GM19372 (cell line): ENCODE measurements at regions not wholly inside any gene's neighbourhood (a gene's known extent, or its start where the extent isn't known, plus 50 kb on each side); places are given as distances from the start of the nearest gene placed in this dataset.
A peak's percentile ranks its signal among the peaks of the same experiment; 100 is the strongest.

ENCODE experiments used
- ATAC-seq: cut with Tn5 transposase; IDR thresholded peaks from one replicate; pipeline ENCODE4 v1.9.1; 2021; ENCODE audit warnings: mild to moderate bottlenecking, low read depth, moderate library complexity; ENCODE audit not compliant: unreplicated experiment

DNA sequence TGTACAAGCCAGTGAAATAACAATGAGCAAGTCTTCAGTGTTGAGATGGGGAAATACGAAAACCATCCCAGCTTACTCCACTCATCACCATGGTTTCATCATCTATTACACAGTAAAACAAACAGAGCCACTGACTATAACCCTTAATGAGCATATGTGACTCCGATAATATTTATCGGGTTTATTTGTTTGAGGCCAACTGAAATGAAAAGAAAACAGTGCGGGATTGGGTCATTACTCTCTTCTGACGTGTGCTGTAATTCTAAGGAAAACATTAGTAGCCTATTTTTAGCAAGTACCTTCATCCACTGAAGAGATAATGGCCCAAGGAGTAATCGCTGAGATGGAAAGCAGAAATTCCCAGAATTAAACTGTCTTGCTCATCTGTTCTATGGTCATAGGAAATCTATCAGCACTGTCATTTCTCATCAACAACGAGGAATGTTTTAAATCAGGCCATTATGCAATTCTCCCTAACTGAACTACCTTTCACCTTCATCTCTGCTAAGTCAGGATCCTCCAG, 716.5 kb downstream of the INHBA start:
- ATAC-seq, result no peak

DNA sequence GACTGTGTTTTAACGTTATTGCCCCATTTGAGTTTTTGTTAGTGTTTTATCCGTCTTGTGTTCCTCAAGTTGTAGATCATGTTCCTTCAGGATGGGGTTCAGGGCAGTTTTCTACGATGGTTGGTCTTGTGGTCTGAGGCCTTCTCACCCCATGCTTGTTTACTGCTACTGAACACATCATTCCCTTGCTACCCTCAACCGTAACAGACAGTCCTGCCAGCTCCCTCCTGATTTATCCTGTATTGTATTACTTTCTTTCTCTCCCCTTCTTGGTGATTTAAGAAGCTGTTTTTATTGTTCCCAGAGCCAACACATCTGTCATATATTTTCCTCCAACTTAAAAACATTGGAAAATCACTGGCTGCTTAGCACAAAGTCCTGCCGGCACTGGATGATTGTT, 719.8 kb downstream of the INHBA start:
- no peak for ATAC-seq

- ATAC-seq, result no peak
Measured at GRCh38 chr7:40979296-40979695, 723.6 kb downstream of the INHBA start.

DNA sequence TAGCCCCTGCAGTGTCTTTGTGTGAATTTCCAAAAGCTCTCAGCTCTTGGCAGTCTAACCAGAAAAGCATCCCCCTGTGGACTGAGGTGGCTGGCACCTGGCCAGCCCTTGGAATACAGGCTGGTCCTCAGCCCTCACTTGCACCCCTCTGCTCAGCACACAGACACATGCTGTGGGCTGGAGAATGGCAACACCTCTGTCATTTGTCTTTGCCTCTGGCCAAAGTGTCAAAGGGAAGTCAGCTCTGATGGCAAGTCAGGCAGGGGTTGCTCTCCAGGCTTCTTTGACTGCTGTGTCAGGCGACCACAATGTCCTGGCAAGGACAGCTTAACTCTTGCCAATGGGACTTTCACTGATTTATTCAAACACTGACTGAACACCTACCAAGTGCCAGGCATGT, 724.8 kb downstream of the INHBA start:
- ATAC-seq, result no peak

DNA sequence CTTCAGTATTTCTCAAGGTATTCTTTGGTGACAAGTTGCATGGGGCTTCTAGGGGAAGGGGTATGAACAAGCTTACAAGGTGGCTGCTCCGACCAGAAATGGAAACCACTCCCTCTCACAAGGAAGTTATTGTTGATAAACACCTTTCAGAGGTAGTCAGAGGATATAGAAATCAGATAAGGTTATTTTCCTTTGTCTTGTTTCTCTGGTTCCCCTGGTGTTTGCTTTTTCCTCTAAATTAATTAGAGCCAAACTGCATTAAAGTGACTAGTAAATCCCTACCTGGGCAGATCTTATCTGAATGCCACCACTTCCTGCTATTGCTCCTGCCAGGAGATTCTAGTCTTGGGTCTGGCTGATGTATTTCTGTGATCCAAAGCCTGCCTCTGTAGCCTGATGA, 725.4 kb downstream of the INHBA start:
- no peak for ATAC-seq

DNA sequence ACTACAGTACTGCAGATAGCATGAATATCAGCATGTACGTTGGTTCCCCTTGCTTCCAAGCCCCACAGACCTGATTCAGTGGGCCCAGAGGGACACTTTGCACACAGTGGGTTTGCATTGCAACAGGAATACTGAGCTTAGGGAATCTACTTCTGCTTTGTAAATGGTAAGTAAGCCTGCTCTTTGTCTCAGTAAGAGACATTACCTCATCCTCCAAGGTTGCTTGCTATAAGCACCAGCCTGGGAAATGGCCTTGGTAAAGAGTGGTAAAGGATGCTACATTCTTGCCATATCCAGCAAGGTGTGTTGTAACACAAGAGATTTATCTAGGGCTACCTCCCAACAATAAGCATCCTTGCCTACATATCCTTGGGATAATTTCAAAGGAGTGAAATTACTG, 730.5 kb downstream of the INHBA start:
- no peak for ATAC-seq

DNA sequence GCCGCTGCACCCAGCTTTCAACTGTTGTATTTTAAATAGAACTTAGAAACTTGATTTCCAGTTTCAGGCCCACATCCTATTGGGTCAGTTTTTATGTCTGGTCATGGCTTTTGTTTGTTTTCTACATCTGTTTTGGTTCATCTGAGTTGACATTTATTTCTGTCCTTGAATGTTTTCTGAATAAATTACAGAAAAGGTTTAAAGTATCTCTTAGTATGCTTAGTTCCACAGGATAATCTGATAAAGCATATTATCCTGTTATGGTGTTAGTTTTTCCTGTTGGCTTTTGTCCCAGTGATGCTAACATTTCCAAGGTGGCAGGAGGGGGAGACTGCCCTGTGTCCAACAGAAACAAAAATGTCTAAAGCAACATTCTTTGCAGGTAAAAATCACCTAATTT, 733.2 kb downstream of the INHBA start:
- ATAC-seq, result no peak

GRCh38 chr7:40966693-40967092, 736.2 kb downstream of the INHBA start:
- no peak for ATAC-seq

DNA sequence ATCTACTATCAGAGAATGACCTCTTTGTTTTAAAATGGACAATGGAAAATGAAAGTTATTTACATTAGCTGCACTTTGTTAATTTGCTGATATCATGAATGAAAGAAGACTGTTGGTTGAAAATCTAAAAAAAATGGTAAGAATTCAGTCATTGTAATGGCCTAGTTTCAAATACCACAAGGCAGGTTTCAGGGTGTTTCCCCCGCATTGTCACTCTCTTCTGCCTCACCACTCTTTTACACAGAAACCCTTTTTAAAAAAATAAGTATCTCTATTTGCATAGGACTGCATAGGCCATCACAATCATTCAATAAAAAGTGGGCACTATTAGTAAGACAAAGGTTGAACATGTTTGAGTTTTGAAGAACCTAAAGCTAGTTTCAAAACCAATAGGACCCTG, 737.1 kb downstream of the INHBA start:
- ATAC-seq, result peak; percentile 71

DNA sequence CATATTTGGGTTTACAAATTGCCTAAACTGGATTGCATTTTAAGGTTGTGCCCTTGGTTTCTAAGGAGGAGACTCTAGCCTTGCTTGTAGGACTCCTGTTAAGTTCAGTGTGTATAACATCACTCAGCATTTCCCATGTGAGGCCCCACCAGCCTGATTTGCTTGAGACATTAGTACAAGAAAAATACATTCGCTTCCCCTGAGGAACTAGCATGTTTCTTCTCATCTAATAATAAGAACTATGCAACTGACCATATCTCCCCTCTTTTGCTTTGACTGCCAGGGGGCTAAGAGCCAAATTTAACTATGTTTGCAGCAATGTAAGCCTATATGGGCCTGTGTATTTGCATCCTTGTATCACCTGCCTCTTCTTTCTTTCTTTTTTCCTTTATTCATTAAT, 737.9 kb downstream of the INHBA start:
- ATAC-seq, result no peak

- ATAC-seq, result no peak
Measured at GRCh38 chr7:40964610-40965009, 738.3 kb downstream of the INHBA start.

DNA sequence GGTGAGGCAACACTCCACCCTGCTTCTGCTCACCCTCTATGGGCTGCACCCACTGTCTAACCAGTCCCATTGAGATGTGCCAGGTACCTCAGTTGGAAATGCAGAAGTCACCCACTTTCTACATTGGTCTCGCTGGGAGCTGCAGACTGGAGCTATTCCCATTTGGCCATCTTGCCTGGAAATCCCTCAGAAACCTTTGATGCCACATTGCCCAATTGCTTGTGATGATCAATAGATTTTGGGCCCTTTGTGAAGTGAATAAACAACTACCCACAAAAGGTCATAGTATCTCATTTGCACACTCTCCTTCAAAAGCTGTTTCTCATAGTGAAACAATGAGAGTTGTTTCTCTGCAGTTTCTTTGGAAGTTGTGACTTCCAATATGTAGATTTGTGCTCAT, 742.9 kb downstream of the INHBA start:
- no peak for ATAC-seq

- ATAC-seq, result no peak
Measured at GRCh38 chr7:40948239-40948638, 754.7 kb downstream of the INHBA start.

DNA sequence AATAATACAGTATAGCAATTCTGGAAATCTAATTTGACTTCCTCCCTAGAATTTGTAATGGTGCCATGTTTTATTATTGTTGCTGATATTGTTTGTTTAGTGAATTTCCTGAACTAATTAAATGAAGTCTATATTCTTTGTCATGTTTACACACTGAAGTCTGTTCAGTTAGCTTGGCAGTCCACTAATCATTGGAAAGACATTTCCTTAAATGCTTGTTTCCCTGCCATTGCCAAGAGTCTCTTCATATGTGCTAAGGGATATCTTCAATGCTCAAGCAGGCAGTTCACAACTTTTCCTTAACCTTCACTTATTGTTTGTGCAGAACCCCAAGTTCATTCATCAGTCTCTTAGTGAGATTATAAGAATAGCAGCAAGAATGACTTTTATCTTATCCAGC, 755.3 kb downstream of the INHBA start:
- ATAC-seq, result no peak

DNA sequence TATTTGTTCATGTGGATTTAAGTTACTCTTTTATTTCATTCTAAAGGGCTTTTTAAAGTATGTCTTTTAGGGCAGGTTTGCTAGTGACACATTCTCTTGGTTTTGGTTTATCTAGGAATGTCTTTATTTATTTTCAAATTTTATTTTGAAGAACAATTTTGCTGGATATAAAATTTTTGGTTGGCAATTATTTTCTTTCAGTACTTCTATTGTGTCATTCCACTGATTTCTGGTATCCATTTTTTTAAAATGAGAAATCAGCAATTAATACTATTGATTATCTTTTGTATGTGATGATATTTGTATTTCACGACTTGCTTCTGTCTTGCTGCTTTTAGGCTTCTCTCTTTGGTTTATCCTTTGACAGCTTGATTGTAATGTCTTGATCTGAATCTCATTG, 756.3 kb downstream of the INHBA start:
- no peak for ATAC-seq

DNA sequence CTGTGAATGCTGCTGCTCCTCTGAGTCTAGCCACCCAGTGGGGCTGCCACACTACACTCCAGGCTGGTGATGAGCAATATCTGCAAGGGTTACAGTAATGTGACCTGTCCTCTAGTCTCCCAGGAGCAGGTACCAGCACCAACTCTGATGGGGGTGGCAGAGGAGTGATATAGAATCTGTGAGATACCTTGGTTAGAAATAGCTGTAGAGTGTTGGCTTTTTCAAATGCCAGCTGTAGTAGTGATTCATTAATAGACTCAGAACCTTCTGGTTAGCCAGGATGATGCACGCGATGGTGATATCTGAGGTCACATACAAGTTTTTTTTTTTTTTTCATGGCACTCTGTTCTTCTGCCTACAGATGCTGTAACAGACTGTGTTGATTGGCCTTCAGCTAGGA, 757.1 kb downstream of the INHBA start:
- no peak for ATAC-seq

GRCh38 chr7:40944981-40945585, 757.8 kb downstream of the INHBA start:
- no peak for ATAC-seq

- ATAC-seq, result no peak
Measured at GRCh38 chr7:40937879-40938278, 765.0 kb downstream of the INHBA start.

DNA sequence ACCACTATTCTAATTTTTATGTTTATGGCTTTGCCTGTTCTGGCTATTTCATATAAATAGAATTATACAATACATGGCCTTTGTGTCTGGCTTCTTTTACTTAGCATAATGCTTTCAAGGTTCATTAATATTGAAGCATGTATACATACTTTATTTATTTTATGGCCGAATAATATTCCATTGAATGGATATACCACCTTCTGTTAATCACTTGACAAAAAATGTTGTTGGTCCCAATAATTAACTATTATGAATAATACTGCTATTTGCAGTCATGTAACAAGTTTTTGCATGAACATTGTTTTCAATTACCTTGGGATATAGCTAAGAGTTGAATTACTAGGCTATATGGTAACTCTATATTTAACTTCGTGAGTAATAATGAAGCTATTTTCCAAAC, 767.5 kb downstream of the INHBA start:
- no peak for ATAC-seq

- no peak for ATAC-seq
Measured at GRCh38 chr7:40923626-40924025, 779.3 kb downstream of the INHBA start.

DNA sequence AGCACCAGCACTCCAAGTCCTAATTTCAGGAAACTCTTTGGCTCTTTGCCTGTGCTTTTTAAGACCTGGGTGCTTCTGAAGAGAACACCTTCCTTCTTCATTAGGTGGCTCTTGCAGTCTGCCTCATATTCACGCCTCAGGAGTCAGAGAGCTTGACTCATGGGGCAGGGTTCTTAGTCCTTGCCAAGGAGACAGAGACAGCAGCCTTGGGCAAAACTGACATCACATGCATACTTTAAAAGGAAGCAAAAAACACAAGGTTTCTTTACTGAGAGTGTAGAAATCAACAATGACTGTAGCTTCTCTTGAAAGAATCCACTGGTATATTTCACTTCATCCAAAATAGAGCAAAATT, 780.6 kb downstream of the INHBA start:
- ATAC-seq, result no peak

DNA sequence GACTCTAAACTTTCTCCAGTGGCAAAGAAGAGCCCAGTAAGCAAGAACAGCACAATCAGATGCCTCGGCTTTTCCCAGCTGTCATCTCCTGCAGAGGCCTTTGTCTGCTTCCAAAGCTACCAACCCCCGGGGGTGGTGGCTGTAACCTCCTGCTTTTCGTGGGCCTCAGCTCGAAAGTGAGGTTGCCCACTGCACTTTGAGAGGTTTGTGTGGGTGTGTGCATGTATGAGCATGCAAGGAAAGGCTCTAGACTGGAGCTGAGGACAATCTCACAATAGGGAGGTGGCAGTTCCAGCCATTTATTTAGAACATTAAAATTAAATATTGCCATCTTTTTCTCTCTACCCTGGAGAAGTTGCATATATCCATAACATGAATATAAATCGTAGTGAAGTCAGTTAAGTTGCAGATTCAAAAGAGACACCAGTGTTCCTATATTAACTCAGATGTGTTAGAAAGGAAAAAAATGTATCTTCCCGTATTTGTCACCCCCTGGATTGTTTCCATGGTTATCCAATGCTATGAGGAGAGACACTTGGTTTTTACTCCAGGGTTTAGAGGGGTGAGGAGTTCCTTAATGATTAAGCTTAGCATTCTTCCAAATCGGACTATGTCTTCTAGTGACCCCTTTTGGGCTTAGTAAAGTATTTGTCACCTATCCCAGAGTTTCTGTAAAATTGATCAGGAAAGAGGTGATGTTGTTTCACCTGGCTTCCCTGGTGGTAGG, 781.1 kb downstream of the INHBA start:
- ATAC-seq, result no peak
